ENCODE measurements at regions not wholly inside any gene's neighbourhood (a gene's known extent, or its start where the extent isn't known, plus 50 kb on each side); places are given as distances from the start of the nearest gene placed in this dataset.

DNA sequence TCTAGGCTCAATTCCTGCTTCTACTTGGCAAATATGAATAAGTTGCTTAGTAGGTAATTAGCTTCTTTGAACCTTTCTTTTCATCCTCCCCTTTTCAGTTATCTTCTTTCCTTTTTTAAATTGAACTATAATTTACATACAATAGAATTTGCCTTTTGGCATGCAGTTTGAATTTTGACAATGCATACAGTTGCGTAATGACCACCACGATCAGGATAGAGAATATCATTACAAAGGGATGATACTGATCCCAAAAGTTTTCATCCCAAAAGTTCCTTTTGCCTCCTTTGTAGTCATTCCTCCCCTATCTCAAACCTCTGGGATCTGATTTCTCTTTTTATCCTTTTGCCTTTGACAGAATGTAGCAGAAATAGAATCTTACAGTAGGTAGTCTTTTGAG is 164.4 kb downstream of the NOC3L start:
- TF ChIP-seq RFX5 (IDR thresholded peaks at IDR 0.05) = no peak
- TF ChIP-seq, protein P1, sequence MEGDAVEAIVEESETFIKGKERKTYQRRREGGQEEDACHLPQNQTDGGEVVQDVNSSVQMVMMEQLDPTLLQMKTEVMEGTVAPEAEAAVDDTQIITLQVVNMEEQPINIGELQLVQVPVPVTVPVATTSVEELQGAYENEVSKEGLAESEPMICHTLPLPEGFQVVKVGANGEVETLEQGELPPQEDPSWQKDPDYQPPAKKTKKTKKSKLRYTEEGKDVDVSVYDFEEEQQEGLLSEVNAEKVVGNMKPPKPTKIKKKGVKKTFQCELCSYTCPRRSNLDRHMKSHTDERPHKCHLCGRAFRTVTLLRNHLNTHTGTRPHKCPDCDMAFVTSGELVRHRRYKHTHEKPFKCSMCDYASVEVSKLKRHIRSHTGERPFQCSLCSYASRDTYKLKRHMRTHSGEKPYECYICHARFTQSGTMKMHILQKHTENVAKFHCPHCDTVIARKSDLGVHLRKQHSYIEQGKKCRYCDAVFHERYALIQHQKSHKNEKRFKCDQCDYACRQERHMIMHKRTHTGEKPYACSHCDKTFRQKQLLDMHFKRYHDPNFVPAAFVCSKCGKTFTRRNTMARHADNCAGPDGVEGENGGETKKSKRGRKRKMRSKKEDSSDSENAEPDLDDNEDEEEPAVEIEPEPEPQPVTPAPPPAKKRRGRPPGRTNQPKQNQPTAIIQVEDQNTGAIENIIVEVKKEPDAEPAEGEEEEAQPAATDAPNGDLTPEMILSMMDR (IDR thresholded peaks at IDR 0.05) = no peak
- TF ChIP-seq EP300 (IDR thresholded peaks at IDR 0.05) = no peak
- TF ChIP-seq, protein P2, sequence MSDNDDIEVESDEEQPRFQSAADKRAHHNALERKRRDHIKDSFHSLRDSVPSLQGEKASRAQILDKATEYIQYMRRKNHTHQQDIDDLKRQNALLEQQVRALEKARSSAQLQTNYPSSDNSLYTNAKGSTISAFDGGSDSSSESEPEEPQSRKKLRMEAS (IDR thresholded peaks at IDR 0.05) = no peak
- no peak for TF ChIP-seq CHD4 (IDR thresholded peaks at IDR 0.05; ENCODE audit: borderline replicate concordance)
- TF ChIP-seq, protein P3, sequence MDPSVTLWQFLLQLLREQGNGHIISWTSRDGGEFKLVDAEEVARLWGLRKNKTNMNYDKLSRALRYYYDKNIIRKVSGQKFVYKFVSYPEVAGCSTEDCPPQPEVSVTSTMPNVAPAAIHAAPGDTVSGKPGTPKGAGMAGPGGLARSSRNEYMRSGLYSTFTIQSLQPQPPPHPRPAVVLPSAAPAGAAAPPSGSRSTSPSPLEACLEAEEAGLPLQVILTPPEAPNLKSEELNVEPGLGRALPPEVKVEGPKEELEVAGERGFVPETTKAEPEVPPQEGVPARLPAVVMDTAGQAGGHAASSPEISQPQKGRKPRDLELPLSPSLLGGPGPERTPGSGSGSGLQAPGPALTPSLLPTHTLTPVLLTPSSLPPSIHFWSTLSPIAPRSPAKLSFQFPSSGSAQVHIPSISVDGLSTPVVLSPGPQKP (IDR thresholded peaks at IDR 0.05; ENCODE audit: low read depth, low read length) = no peak
- no peak for TF ChIP-seq RAD21 (conservative IDR thresholded peaks at IDR 0.05 in 1 of 2, IDR thresholded peaks at IDR 0.05 in 1 of 2)
- no peak for TF ChIP-seq SMC3 (IDR thresholded peaks at IDR 0.05)

Measured in A549 (cell line).